ENCODE measurements at regions not wholly inside any gene's neighbourhood (a gene's known extent, or its start where the extent isn't known, plus 50 kb on each side); places are given as distances from the start of the nearest gene placed in this dataset.
"Not testable (repeated sequence)": the region's sequence is repeated elsewhere in the genome, so short reads cannot be mapped to it uniquely, and the experiment has no call there.

DNA sequence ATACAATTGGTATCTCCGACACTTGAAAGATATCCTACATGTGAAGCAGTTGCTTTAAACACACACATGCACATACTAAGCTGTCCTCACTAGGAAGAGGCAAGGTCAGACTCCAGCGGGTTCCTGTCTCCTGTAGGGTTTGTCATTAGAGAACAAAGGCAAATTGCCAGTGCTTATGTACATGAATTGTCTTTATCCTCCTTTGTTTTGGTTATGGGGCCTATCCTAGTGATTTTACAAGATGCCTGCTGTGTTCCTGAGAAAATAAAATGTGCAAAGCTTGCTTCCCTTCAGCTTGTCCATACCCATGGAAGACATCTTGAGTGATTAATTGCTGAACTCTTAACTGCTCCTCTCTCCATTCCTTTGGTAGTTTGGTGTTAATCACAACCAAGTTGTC is 86.7 kb upstream of the SLC39A10 start:
- Mint-ChIP-seq H3K36me3 (ENCODE audit: low read depth) (no peaks in the 10 kb centered on the region), H3K4me3 (no peak overlapping the region), H3K9me3 (peaks cover 7% of the 10 kb centered on the region), H3K27me3 (ENCODE audit: low read depth) (no peaks in the 10 kb centered on the region), H3K27ac (no peak overlapping the region), H3K4me1 (no peaks in the 10 kb centered on the region)
- TF ChIP-seq, protein P1, sequence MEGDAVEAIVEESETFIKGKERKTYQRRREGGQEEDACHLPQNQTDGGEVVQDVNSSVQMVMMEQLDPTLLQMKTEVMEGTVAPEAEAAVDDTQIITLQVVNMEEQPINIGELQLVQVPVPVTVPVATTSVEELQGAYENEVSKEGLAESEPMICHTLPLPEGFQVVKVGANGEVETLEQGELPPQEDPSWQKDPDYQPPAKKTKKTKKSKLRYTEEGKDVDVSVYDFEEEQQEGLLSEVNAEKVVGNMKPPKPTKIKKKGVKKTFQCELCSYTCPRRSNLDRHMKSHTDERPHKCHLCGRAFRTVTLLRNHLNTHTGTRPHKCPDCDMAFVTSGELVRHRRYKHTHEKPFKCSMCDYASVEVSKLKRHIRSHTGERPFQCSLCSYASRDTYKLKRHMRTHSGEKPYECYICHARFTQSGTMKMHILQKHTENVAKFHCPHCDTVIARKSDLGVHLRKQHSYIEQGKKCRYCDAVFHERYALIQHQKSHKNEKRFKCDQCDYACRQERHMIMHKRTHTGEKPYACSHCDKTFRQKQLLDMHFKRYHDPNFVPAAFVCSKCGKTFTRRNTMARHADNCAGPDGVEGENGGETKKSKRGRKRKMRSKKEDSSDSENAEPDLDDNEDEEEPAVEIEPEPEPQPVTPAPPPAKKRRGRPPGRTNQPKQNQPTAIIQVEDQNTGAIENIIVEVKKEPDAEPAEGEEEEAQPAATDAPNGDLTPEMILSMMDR (IDR thresholded peaks at IDR 0.05; ENCODE audit: unreplicated experiment in 3 of 3) = no peak

DNA sequence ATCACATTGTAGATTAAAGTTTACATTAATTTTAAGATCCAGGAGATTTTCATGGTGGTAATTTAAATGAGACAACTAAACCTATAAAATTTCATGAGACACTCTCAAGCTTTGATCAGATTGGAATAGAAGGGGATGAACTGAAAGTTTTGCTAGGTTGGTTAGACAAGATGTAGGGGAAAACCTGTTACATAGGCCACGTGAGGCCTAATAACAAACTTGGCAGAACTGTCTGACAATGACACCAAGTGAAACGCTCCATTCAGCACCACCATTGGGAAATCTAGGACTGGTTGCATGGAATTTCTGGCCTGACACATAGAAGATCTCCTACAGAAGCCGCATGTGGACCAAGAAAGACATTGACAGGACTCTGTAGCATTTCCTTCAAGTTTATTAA is 87.8 kb upstream of the SLC39A10 start:
- TF ChIP-seq, protein P1 (IDR thresholded peaks at IDR 0.05; ENCODE audit: unreplicated experiment in 3 of 3) = no peak
- H3K27ac Mint-ChIP-seq = peak overlapping the region in 1 of 3 experiments; percentile 54
- no peaks in the 10 kb centered on the region for H3K27me3 Mint-ChIP-seq (ENCODE audit: low read depth)
- H3K36me3 Mint-ChIP-seq (ENCODE audit: low read depth) = no peaks in the 10 kb centered on the region
- H3K4me1 Mint-ChIP-seq = no peaks in the 10 kb centered on the region
- no peak overlapping the region for H3K4me3 Mint-ChIP-seq
- peaks cover 7% of the 10 kb centered on the region for H3K9me3 Mint-ChIP-seq

DNA sequence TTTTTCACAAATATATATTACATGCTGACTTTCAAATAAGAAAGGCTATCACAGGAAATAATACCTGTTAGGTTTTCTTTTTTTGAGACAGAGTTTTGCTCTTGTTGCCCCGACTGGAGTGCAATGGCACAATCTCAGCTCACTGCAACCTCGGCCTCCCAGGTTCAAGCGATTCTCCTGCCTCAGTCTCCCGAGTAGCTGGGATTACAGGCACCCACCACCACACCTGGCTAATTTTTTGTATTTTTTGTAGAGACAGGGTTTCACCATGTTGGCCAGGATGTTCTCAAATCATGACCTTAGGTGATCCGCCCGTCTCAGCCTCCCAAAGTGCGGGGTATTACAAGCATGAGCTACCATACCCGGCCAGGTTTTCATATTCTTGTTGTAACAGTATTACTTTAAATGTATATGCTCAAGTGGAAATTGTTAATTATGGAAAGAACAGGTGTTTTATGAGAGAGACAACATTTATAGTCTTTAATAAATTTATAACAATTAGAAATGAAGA is 92.3 kb upstream of the SLC39A10 start:
- not testable (repeated sequence) for H3K27ac Mint-ChIP-seq; H3K4me1 Mint-ChIP-seq; H3K9me3 Mint-ChIP-seq; H3K27me3 Mint-ChIP-seq (ENCODE audit: low read depth); H3K4me3 Mint-ChIP-seq; H3K36me3 Mint-ChIP-seq (ENCODE audit: low read depth)

DNA sequence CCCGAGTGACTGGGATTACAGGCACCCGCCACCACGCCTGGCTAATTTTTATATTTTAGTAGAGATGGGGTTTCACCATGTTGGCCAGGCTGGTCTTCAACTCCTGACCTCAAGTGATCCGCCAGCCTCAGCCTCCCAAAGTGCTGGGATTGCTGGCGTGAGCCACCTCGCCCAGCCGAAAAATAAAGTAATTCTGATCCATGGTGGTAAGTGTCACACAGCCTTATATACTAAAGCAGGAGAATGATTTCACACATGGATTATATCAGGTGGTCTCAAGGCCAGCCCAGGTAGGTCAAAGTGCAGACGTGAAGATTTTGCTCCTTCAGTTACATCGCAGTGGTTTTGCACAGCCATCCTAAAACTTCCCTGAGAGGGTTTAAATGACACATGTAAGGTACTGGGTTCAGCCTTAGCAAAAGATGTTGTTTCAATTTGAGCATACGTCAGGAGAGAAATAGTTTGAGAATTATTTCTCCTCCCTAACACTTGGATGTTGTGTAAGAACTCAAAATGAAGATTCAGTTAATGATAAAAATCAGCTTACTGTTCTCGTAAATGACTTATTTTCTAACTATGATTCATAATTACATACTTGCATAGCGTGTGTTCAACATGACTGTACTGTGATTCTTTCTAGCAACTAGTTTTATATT is 93.0 kb upstream of the SLC39A10 start:
- Mint-ChIP-seq H3K9me3 (no peaks in the 10 kb centered on the region), H3K4me1 (peaks cover 4% of the 10 kb centered on the region), H3K4me3 (no peak overlapping the region), H3K27me3 (ENCODE audit: low read depth) (no peaks in the 10 kb centered on the region), H3K27ac (no peak overlapping the region), H3K36me3 (ENCODE audit: low read depth) (no peaks in the 10 kb centered on the region)
- TF ChIP-seq, protein P1 (IDR thresholded peaks at IDR 0.05; ENCODE audit: unreplicated experiment in 3 of 3) = no peak

DNA sequence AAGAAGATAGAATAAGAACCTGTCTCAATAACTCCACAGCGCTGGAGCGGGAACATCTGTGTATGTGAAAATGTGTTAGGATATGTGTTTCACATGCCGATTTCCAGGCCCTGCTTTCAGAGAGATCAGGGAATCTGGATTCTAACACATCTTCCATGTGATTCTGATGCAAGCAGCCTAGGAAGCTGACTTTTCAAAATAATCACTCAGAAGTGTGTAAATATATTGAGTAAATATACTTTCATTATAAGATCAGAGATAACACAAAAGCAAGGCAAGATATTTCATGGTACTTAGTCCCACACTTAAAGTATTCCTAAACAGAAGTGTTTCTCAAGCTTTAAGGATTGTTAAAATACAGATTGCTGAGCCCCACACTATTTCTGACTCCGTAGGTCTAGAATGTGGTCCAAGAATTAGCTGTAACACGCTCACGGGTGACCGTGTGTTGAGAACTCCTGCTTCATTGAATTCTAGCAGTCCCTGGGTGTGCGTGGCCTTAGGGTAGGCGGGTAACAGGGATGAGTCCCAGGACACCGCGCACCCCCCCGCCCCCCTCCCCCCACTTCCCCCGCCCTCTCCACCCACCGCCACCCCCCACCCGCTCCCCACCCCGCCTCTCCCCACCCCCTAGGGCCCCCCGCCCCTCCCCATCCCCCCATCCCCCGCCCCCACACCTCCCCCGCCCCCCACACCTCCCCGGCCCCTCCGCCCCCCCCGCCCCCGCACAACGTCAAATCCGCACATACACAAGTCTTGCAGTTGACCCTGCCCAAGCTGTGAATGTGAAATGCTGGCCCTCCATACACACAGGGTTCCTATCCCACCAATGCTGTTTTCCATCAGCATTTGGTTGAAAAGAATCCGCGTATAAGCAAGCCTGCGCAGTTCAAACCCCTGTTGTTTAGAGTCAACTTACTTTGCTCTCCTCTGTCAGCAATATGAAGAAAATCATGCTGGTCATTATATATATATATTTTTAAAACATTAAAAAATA is 94.2 kb upstream of the SLC39A10 start:
- H3K4me1 Mint-ChIP-seq = peaks cover 4% of the 10 kb centered on the region
- H3K27me3 Mint-ChIP-seq (ENCODE audit: low read depth) = no peaks in the 10 kb centered on the region
- TF ChIP-seq, protein P1 (IDR thresholded peaks at IDR 0.05; ENCODE audit: unreplicated experiment in 3 of 3) = no peak
- no peak overlapping the region for H3K27ac Mint-ChIP-seq
- no peak overlapping the region for H3K4me3 Mint-ChIP-seq
- H3K9me3 Mint-ChIP-seq = no peaks in the 10 kb centered on the region
- no peaks in the 10 kb centered on the region for H3K36me3 Mint-ChIP-seq (ENCODE audit: low read depth)

DNA sequence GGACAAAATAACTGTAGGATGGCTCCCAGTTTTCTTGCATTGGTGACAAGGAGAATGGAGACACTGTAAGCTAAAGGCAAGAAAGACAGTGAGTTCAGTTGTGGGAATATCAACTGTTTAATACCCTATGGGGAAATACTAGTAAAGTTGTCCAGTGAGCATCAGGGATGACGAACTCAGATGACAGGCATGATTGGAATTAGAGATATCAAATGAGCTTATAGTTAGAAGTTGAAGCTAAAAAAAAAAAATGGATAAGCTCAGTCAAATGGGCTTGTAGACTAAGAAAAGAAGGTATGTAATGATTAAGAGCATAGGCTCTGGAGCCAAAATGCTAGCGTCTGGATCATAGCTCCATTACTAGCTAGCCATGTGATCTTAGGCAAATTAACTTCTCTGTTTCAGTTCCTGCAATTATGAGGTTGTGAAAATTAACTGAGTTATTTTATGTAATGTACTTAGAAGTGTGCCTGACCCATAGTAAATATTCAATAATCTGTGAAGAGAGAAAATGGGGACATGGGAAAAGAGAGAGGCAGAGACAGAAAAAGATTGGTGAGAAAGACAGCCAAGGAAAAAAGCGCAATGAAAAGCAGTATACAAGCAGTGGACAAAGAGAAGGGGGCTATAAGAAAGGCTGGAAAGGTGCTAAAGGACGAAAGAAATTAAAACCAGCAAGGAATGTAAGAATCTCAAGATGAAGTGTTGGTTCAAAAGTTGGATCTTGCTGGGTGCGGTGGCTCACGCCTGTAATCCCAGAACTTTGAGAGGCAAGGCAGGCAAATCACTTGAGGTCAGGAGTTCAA is 95.7 kb upstream of the SLC39A10 start:
- H3K27me3 Mint-ChIP-seq (ENCODE audit: low read depth) = no peaks in the 10 kb centered on the region
- no peaks in the 10 kb centered on the region for H3K36me3 Mint-ChIP-seq (ENCODE audit: low read depth)
- H3K9me3 Mint-ChIP-seq = no peaks in the 10 kb centered on the region
- H3K27ac Mint-ChIP-seq = no peak overlapping the region
- no peak overlapping the region for H3K4me3 Mint-ChIP-seq
- TF ChIP-seq, protein P1 (IDR thresholded peaks at IDR 0.05; ENCODE audit: unreplicated experiment in 3 of 3) = no peak
- peaks cover 4% of the 10 kb centered on the region for H3K4me1 Mint-ChIP-seq
